ENCODE measurements at regions not wholly inside any gene's neighbourhood (a gene's known extent, or its start where the extent isn't known, plus 50 kb on each side); places are given as distances from the start of the nearest gene placed in this dataset.

DNA sequence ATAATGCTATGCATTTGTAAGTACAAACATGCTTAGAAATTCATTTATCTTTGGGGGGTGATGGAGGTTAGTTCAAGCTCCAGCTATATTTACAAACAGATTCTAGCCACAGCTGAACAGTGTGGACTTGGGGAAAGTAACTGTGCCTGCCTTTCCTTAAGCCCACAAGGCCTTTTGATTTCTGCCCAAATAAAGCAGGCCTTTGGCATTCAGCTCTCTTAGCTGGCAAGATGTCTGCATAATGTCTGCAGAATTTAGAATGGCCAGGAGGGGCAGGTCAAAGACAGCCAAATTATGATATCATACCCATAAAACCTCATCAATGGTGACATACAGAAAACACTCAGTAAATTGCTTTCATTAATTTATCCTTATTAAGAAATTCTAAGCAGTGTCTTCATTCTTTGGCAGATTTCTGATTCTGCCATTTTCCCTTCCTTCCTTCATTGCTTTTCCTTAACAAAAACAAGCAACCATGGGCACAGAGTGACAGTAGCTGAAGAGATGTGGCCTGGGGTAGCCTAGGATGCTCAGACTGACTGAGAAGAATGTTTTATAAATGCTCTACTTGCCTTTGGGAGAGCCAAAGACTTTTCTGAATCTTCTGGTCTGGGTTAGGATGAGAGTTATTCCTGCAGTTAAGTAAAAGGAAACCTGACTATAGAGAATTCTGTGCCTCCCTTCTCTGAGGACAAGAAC, 538.7 kb upstream of the NR3C2 start:
- H3K4me3 ChIP-seq (ENCODE audit: low read depth, low read length): no peak overlapping the region
- TF ChIP-seq CTCF (IDR thresholded peaks at IDR 0.05; ENCODE audit: insufficient read depth, low read depth, low read length): no peak
- no peak for DNase-seq (ENCODE audit: low read depth)

- no peak for DNase-seq (ENCODE audit: low read depth)
- no peak overlapping the region for H3K4me3 ChIP-seq (ENCODE audit: low read depth, low read length)
Observed at GRCh38 chr4:148978301-148978700, 536.1 kb upstream of the NR3C2 start.

GRCh38 chr4:148975464-148975863, 533.2 kb upstream of the NR3C2 start:
- TF ChIP-seq CTCF (IDR thresholded peaks at IDR 0.05; ENCODE audit: insufficient read depth, low read depth, low read length): no peak
- no peak overlapping the region for H3K4me3 ChIP-seq (ENCODE audit: low read depth, low read length)
- DNase-seq (ENCODE audit: low read depth): no peak

More at GRCh38 chr4:148978301-148978700, 536.1 kb upstream of the NR3C2 start:
- no peak for TF ChIP-seq CTCF (IDR thresholded peaks at IDR 0.05; ENCODE audit: insufficient read depth, low read depth, low read length)

DNA sequence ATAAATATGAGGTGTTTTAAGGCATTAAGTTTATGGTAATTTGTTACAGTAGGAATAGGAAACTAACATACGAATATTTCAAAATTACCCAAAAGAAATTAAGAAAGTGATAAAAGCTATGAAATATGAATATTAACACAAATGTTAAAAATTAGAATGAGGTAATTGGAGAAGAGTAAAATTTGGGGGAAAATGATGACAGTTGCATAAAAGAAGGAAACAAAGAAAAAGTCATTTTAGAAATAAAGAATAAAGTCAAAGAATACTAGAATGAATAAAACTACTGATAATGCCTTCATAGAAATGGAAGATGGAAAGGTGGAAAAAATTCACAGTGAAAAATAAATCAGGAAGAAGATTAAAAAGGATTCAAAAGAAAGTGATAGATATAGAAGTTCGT, 522.9 kb upstream of the NR3C2 start:
- no peak for DNase-seq (ENCODE audit: low read depth)
- H3K4me3 ChIP-seq (ENCODE audit: low read depth, low read length): no peak overlapping the region
- TF ChIP-seq CTCF (IDR thresholded peaks at IDR 0.05; ENCODE audit: insufficient read depth, low read depth, low read length): no peak

DNA sequence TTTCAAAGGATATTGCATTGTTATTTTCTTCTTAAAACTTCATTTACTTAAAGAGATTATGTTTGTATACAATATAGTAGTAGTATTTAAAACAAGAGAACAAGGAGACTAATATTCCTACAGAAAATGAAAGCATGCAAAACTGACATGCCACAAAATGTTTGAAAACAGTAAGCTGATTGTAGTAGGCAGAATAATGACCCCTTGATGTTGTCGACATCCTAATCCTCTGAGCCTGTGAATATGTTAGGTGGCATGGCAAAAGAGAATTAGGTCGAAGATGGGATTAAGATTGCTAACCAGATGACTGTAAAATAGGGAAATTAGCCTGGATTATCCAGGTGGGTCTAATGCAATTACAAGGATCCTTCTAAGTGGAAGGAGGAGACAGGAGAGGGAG, 522.2 kb upstream of the NR3C2 start:
- DNase-seq (ENCODE audit: low read depth): no peak
- no peak for TF ChIP-seq CTCF (IDR thresholded peaks at IDR 0.05; ENCODE audit: insufficient read depth, low read depth, low read length)
- H3K4me3 ChIP-seq (ENCODE audit: low read depth, low read length): no peak overlapping the region

- DNase-seq (ENCODE audit: low read depth): peak; percentile 6
- TF ChIP-seq CTCF (IDR thresholded peaks at IDR 0.05; ENCODE audit: insufficient read depth, low read depth, low read length): no peak
Observed at GRCh38 chr4:148962539-148963290, 520.5 kb upstream of the NR3C2 start.

More at GRCh38 chr4:148962539-148963290, 520.5 kb upstream of the NR3C2 start:
- no peak overlapping the region for H3K4me3 ChIP-seq (ENCODE audit: low read depth, low read length)
